ENCODE measurements at regions not wholly inside any gene's neighbourhood (a gene's known extent, or its start where the extent isn't known, plus 50 kb on each side); places are given as distances from the start of the nearest gene placed in this dataset.

- DNase-seq (ENCODE audit: low read depth in 2 of 2): no peak
These were observed 66.4 kb upstream of the GALNT2 start for GRCh38 chr1:230000493-230001184.

- no peak for DNase-seq (ENCODE audit: low read depth in 2 of 2)
These were observed 64.8 kb upstream of the GALNT2 start for GRCh38 chr1:230002164-230002803.

GRCh38 chr1:230003409-230003808 lies 63.6 kb upstream of the GALNT2 start:
- DNase-seq (ENCODE audit: low read depth in 2 of 2): no peak

GRCh38 chr1:230005040-230005439 lies 62.0 kb upstream of the GALNT2 start:
- DNase-seq (ENCODE audit: low read depth in 2 of 2): no peak

- no peak for DNase-seq (ENCODE audit: low read depth in 2 of 2)
These were observed 58.3 kb upstream of the GALNT2 start for GRCh38 chr1:230008721-230009120.

GRCh38 chr1:230009611-230010313 lies 57.3 kb upstream of the GALNT2 start:
- DNase-seq (ENCODE audit: low read depth in 2 of 2): no peak

GRCh38 chr1:230010603-230011332 lies 56.3 kb upstream of the GALNT2 start:
- DNase-seq (ENCODE audit: low read depth in 2 of 2): no peak

GRCh38 chr1:230011333-230012092 lies 55.5 kb upstream of the GALNT2 start:
- no peak for DNase-seq (ENCODE audit: low read depth in 2 of 2)

GRCh38 chr1:230012093-230012393 lies 55.0 kb upstream of the GALNT2 start:
- no peak for DNase-seq (ENCODE audit: low read depth in 2 of 2)

GRCh38 chr1:230012741-230013140 lies 54.3 kb upstream of the GALNT2 start:
- DNase-seq (ENCODE audit: low read depth in 2 of 2): no peak

GRCh38 chr1:230016159-230016558 lies 50.9 kb upstream of the GALNT2 start:
- DNase-seq (ENCODE audit: low read depth in 2 of 2): no peak
